ENCODE measurements at regions not wholly inside any gene's neighbourhood (a gene's known extent, or its start where the extent isn't known, plus 50 kb on each side); places are given as distances from the start of the nearest gene placed in this dataset.

DNA sequence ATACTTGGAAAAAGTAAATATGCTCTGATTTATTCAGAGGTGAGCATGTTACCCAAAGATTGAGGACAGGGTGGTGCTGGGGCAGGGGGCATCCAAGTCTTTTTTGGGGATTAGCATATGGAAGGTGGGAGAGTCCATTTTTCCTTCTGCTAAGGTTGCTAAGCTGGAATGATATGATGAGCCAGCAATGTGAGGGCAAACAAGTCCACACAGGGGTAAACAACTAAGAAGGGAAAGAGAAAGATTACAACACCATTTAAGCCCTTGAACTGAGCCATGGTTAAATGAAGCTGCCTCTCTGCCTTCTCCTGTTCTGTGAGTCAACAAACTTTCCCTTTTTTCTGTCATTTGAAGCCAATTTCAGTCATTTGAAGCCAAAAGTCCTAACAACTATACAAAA is 89.0 kb downstream of the RPL22L1 start:
- no peak for DNase-seq (ENCODE audit: low read depth)

DNA sequence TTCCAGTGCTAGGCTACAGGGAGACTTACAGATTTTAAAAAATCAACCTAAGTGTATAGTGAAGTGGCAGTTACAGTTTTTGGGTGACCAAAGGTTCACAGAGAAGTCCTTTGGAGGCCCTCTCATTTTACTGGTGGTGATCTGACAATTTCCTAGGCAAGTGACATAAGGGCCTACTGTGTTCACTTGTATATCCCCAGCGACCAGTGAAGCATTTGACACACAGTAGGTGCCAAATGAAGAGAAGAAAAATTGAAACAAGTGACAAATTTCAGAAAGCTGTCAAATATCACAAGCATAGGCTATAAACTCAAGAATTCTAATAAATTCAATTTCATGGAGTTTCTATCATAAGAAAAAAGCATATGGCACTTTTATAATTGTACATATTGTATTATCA is 89.5 kb downstream of the RPL22L1 start:
- no peak for DNase-seq (ENCODE audit: low read depth)

DNA sequence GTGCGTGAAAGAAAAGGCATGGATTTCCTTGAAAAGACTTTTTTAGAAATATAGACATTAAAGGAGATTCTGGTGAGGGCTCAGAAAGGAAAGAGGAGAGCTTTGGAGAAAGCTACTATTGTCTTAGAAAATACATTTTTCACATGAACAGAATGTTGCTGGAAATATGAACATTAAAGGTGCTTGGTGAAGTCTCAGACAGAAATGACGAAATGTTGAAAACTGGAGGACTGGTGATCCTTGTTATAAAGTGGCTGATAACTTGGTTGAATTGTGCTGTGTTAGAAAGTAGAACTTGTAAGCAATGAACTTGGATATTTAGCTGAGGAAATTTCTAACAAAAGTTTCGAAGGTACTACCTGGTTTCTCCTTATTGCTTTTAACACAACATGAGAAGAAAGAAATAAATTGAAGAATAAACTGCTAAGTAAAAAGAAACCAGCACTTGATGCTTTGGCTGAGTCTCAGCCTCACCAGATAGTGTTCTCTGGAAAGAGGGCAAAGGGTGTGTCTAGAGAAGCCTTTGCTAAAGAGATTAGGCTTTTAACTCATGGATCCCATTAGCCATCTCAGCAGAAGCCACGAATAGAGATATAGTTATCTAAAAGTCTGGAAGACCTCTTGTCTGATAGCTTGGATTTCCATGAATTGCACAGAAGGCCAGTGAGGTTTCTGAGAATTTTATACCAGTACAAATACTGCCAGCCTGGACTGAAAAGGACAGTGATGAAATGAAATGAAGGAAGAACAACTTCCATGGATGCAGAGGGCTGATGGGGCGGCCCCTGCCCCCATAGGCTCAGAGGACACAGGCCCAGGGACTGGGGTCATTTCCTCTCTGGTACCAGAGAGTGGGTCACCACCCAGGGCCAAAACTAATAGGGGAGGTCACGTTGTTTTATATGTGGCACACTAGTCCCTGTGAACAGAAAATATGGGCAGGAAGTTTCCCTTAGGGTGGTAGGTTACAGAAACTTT is 91.5 kb downstream of the RPL22L1 start:
- DNase-seq (ENCODE audit: low read depth), result no peak

DNA sequence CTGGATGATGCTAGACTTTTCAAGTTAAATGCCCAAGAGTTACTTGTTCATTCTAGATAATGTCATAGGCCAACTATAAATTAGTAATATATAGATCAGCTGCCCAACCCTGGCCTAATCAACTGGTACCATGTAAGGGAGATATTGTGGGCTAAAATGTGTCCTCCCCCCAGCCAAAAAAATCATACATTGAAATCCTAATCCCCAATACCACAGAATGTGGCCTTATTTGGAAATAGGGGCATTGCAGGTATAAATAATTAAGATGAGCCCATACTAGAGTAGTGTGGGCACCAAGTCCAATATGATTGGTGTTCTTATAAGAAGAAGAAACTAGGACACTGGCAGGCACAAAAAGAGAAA is 92.5 kb downstream of the RPL22L1 start:
- DNase-seq (ENCODE audit: low read depth), result no peak

DNA sequence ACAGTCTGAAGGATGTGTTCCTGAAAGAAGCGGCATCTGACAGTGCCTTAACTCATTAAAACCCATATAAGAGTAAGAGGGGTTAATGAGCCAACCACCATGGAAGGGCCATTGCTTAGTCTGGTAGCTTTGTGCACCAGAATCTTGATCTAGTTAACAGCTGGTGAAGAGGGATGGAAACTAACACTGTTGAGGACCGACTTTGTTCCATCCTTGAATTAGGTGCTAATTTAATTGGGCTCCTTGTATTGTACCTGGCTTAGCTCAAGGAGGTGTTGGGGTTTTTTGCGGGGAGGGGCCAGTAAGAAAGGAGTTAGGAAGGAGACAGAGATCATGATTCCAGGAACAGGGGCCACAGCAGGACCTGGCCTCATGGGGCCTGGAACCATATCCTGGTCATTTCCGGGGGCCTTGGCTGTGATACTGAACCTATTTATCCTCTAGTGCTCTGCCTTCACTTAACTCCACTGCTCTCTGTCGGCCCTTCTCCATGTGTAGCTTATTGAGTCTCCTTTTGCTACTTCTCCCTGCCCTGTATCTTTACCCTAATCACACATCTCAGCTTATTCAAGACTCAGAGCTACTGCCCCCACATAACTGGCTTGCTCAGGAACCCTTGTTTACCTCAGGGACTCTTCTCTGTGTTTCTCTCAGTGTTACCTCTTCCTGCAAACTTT is 93.0 kb downstream of the RPL22L1 start:
- DNase-seq (ENCODE audit: low read depth), result no peak

DNA sequence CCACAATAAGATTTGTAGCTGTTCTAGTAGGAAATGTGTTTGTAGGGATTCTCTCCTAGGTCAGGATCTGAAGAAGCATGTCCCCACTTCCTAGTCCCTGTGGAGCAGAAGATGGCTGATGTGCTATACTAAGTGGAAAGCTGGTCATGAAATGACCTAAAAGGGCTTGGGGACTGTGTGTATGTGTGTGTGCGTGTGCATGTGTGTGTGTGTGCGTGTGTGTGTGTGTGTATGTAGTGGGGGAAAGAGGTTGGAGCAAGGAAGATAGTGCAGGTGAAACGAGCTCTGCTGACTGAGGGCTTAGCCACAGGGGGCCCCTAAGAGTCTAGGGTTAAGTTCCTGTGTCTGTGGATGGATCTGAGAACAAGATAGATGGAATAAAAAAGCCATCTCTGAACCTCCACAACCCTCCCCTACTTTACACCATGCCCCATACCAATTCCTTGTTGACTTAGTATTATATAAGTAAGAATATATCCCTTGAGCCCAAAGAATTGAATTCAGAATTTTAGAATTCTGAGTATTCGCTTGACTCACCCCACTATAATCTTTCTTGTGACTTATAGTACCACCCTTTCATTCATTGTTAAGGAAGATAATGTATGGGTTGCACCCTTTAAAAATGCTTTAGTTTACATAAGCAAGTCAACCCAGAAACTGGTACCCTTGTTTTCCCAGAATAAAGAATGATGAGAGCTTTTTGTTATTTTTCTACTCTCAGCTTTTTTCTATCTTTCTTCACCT is 96.1 kb downstream of the RPL22L1 start:
- DNase-seq (ENCODE audit: low read depth), result no peak

DNA sequence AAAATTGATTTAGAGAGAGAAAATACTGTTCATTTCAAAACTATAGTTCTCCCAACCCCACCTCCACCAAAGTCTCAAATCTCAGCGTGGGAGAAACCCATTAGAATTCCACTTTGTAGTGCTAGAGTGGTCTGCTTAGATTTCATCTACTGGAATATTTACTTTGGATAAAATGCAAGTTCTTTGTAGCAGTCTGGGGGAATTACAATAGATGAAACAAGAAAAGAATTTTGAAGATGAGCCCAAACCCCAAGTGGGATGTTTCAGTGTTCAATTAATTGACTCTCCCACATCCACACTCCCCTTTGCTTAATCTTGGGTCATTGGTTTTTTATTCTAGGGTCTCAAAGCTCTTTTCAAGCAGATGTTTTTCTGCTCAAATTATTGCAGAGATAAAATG is 97.8 kb downstream of the RPL22L1 start:
- no peak for DNase-seq (ENCODE audit: low read depth)

DNA sequence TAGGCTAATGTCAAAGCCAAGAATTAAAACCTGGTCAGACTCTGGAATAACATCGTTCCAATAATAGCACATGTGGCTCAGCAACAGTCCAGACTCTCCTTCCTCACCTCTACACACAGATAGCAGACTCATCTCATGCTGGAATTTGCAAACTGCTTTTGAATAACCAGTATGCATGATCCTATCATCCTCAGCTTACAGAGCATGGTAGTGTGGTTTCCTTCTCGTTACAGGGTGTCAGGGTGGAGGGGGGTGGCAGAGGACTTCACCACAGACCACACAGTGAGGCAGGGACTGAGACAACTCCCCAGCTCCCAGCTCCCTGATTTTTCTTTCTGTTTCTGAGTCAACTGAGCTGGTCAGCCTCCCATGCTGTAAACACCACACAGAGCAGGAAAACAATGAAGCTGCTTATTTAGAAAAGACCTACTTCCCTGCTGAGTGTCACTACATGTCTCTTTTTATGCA is 101.6 kb downstream of the RPL22L1 start:
- DNase-seq (ENCODE audit: low read depth), result no peak

DNA sequence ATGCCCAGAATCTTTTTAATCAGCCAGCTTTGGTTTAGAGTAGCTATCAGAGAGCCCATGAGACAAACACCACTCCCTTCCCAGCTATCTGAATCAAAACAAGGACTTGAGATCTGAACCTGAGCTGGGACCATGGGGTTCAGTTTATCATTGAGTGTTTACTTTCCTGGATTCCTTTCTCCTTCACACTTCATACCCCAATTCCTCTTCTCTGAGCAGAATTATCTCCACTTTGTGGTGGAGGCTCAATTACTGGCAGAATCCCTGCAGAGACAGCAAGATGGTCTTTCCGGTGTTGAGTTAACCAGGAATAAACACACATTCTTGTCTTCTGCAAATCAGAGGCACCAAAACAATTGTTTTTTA is 102.4 kb downstream of the RPL22L1 start:
- DNase-seq (ENCODE audit: low read depth), result no peak

DNA sequence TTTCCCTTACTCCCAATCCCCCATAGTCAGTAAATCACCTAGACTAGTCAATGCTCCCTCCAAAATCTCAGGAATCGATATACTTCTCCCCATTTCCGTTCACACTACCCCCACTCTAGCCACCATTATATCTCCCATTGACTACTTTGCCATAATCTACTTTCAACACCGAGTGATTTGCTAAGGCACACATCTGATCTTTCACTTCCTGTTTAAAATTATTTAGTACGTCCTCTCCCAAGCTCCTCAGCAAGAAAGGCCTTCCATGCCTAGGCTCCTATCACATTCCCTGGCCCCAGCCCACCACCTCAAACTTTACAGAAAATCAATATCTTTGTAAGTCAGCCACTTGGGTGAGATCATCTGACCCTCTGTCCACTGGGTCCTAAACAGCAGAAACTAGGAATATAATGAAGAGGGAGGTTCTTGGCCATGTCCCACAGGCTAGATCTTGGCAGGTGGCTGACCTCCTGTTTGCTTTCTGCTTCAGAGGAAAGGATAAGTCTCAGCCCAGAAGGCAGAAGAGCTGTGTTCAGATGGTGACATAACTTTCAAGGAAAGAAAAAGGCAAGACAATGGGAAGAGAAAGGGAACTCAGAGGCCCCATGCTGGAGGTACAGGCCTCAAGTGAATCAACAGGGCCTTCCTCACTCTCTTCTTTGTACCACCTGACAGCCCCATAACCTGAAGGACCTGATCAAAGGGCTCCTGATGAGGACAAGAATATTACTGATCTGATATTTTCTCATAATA is 103.0 kb downstream of the RPL22L1 start:
- DNase-seq (ENCODE audit: low read depth), result no peak

DNA sequence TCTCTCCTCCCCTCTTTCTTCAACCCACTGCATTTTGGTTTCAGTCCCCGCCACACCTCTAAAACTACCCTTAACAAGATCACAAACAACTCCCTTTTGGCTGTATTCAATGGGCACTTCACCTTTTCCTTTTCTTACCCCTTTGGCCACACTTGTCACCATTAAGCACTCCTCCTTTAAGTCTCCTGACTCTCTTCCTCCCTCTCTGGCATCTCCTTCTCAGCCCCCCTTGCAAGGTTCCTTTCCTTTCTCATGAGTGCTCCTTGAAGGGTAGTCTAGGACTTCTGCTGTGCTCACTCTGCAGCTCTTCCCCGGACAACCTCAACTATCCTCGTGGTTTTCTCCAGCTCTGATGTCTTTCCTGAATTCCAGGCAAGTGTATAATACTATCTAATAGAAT is 103.7 kb downstream of the RPL22L1 start:
- no peak for DNase-seq (ENCODE audit: low read depth)

DNA sequence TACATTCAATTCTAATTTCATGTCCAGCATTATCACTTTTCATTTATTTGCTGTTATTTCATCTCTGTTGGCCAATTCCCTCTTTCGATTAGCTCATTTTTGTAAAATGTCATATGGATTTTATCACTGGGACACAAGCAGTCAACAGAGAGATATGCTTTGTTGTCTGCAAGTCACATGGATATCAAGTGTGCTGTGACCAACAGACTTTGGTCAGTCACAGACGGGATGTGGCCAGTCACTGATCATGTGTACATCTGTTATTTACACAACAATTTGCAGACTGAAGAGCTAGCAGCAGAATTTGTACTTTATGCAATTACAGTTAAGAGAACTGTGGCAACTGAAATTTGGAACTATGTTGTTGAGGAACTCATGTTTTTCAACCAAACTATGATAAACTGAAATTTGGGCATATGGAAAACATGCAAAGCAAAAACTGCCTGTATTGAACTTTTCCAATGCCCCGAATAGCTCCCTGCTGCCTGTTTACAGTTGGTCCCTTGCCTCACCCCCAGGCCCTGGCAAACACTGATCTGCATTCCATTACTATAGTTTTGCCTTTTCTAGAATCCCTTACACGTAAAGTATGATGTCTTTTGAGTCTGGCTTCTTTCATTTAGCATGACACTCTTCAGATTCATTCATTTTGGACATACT is 104.4 kb downstream of the RPL22L1 start:
- no peak for DNase-seq (ENCODE audit: low read depth)

DNA sequence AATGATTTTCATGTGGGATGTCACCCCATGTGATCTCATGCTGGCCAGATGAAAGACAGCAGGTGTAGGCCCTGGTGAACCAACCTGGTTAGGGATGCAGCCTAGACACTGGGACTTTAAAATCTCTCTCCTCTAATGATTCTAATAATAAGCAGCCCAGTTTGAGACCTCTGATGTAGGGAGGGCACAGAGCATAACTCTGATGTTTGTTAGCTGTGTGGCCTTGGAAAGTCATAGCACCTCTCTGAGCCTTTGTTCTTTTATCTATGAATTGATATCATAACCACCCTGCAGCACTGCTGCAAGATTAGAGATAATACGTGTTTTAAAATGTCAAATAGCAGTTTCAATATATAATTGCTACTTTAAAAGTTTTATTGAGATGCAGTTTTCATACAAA is 106.0 kb downstream of the RPL22L1 start:
- DNase-seq (ENCODE audit: low read depth), result no peak

DNA sequence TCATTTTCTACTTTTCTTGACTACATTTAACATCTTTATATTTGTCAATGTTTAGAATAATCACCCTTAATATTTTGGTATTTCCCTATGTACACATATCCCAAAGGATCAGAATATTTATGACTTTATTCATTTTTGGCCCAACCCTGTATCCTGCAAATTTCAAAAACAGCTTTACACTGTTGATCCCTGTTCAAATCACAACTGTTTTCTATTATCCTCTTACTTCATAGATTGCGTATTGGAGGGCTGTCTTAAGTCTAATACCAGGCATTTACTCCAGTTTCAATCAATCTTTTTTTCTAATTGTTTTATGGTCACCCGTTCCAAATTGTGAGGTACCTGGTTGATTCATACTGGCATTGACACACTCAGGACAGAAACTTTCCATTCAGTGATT is 107.9 kb downstream of the RPL22L1 start:
- DNase-seq (ENCODE audit: low read depth), result no peak

DNA sequence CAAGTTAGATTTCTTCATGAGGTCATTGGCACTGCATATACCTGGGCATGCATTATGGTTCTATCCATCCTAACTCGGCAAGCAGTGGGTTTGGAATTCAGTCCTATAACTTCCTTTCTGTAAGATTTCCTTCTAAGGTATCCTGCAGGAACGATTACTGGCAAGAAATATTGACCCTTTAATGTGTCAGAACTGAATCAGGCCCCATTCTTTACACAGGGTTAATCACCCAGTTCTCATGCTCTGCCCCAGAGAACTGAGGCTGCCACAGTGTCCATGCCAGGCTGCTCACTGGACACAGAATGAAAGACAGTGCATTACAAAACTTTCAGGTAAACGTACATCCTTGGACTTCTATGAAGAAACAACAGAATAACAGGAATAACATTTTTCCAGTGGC is 108.9 kb downstream of the RPL22L1 start:
- DNase-seq (ENCODE audit: low read depth), result no peak

DNA sequence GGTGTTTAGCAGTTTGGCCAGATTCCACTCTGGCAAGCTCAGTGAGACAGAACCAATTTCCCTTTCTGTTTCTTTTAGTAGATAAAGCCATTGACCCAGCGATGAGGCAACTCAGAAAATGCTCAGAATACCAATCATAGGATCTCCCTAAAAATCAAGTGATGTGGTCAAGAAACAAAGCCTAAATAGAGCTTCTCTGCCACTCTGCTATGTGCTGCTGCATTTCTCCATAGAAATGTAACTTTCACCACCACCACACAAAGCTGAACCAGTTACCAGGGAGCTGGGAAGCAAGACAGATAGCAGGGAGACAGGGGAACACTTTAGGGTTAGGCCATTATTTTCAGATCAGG is 109.8 kb downstream of the RPL22L1 start:
- no peak for DNase-seq (ENCODE audit: low read depth)

DNA sequence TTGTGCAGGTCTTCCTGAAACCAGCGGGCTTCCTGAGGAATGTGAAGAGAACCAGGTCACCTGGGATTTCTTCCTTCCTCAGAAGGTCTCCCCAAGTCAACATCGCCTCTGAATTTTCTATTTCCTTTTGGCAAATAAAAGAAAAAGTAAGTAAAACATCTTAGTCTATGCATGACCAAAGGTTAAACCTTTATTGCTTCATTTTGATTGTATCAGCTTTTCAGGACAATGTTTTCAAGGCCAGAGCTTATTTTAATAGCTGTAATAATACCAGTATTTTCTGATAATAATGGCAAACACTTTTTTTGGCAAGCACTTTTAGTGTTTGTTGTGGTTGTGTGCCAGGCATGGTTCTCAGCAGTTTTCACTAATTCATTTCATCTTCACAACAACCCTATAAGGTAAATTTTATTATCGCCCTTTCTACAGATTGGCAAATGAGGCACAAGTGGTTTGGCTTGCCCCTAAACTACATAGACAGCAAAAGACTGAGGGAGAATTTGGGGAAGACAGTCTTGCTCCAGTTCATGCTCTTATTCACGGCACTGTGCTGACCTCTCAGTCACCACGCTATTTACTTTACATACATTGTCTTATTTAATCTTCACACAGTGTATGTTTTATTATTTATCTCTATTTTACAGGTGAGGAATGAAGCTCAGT is 110.4 kb downstream of the RPL22L1 start:
- DNase-seq (ENCODE audit: low read depth), result no peak

DNA sequence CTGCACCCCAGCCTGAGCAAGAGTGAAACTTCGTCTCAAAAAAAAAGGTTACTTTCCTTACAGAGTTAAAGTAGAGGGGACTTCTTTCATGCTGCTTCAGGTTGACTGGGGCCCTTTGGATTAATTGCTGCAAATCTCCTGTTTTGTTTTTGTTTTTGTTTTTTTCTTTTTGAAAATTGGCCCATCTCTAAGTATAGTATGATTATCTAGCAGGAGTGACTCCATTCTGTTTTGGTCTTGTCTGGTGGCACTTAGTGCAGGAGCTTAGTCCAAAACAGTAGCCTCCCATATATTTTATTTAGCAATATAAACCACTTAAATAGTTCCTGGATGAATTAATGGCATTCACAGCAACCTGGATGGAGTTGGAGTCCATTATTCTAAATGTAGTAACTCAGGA is 113.0 kb downstream of the RPL22L1 start:
- DNase-seq (ENCODE audit: low read depth), result no peak

DNA sequence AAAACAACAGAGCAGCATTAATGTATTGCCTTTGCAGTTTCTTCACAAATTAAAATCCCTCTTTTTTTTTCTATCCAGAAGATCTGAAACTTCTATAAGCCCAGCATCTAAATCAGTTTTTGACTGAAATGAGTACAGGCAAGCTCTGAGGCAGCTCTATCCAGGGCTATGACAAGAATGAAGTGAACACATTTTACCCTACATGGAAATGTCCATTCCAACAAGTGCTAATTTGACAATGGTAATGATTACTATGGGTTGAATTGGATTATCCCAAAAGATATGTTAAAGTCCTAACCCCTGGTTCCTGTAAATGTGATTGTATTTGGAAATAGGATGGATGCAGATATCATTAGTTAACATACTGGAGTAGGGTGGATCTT is 115.7 kb downstream of the RPL22L1 start:
- DNase-seq (ENCODE audit: low read depth), result no peak

DNA sequence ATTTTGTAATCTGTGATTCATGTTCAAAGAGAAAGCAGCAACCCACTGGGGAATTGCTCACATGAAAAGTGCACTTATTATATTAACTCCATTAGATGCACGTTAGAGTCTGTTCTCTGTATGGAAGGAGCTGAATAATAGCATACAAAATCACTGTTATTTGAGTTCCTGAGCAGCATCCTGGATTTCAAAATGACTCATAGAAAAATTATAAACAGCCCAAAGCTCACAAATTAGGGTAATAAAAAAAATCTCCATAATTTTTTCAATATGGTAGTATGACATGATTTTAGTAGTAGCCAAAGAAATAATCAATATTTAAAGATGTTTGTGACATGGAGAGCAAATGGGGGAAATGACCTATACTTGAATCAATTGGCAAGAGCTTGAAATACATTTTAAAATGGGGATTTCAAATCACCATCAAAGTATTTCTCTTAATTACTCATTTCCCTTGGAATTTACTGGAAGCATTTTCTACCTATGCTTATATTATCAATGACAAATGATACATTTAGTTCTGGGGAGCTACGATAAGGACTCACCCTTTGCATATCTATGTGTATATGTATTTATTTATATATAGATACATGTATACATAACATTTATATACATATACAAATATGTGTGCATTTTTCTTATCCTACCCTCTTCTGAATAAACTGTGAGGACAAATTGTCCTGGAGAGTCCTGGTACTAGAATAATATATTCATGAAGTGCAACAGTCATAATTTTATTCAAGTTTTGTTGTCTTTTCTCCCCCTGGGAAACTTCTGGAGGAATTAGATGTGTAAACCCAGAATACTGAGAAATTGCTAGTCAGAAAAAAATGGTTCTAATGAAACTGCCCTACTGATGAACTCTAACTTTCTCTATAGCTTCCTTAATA is 116.3 kb downstream of the RPL22L1 start:
- no peak for DNase-seq (ENCODE audit: low read depth)
